GM12878 (cell line): ENCODE measurements at regions not wholly inside any gene's neighbourhood (a gene's known extent, or its start where the extent isn't known, plus 50 kb on each side); places are given as distances from the start of the nearest gene placed in this dataset.

Source experiments
- ATAC-seq: fragments of 200-7000 bp; cut with Tn5 transposase; 3 replicates; pipeline ENCODE4 v1.9.1; 2020; ENCODE audit warnings: mild to moderate bottlenecking, moderate library complexity
- BruUV-seq: library from RNA; stranded (reverse); fragments of 400-500 nt; replicated peaks from 2 replicates; lab custom pipeline; 2021; lab: Mats Ljungman, UMichigan
- CTCF ChIA-PET: fragments of 300-600 bp; sonication (Branson Sonifier 250); formaldehyde crosslinking; extraction: SDS; loops from one replicate; lab custom pipeline; 2021; ENCODE audit warnings: inconsistent platforms; lab: Yijun Ruan, JAX
- POLR2A ChIA-PET: fragments of 350-600 bp; formaldehyde crosslinking; extraction: SDS; loops from one replicate; lab custom pipeline; 2021; ENCODE audit warnings: inconsistent platforms; lab: Charles Lee
- RAD21 ChIA-PET: fragments of 300-600 bp; sonication (Branson Sonifier 250); formaldehyde crosslinking; loops from one replicate; lab custom pipeline; 2023; ENCODE audit warnings: antibody characterized with exemption; ENCODE audit not compliant: unreplicated experiment; lab: Charles Lee
- SMC1A ChIA-PET: fragments of 300-600 bp; sonication (Branson Sonifier 250); formaldehyde crosslinking; loops from one replicate; lab custom pipeline; 2023; ENCODE audit not compliant: unreplicated experiment, uncharacterized antibody; lab: Charles Lee
- DNase-seq: peaks from one replicate; pipeline ENCODE4 v3.0.0-alpha.2; 2011; ENCODE audit warnings: low read depth, low spot score
- FAIRE-seq: peaks from 3 replicates; lab custom pipeline; 2011; peaks lifted over from hg19 to GRCh38; lab: Jason Lieb, UNC
- H2AFZ ChIP-seq: 2 replicates; pipeline ENCODE4 v1.6.0; 2011; ENCODE audit warnings: low read depth, low read length, control low read depth; ENCODE audit not compliant: control insufficient read depth
- H3K27ac ChIP-seq: 2 replicates; pipeline ENCODE4 v1.5.1; 2011; ENCODE audit warnings: control low read depth; ENCODE audit not compliant: control insufficient read depth, insufficient read depth
- H3K27me3 ChIP-seq, 2 experiments: replicated peaks in 1 of 2; 2 replicates each; pipeline versions ENCODE4 v1.6.0 to v1.6.1; 2011; ENCODE audit warnings: low read length in 1 of 2; ENCODE audit not compliant: control insufficient read depth in 2 of 2, insufficient read depth in 2 of 2
- H3K36me3 ChIP-seq, 2 experiments: 2 replicates each; pipeline ENCODE4 v1.5.1; 2011; ENCODE audit warnings: low read length in 1 of 2; ENCODE audit not compliant: control insufficient read depth in 2 of 2, insufficient read depth in 2 of 2
- H3K4me1 ChIP-seq: 2 replicates; pipeline ENCODE4 v1.6.1; 2011; ENCODE audit warnings: mild to moderate bottlenecking, low read length, moderate library complexity, mixed read lengths; ENCODE audit not compliant: control insufficient read depth, insufficient read depth
- H3K4me2 ChIP-seq: 2 replicates; pipeline ENCODE4 v1.6.0; 2011; ENCODE audit warnings: control low read depth; ENCODE audit not compliant: control insufficient read depth, insufficient read depth
- H3K4me3 ChIP-seq: fragments of 200-600 bp; sonication (generic); 2 replicates; pipeline ENCODE4 v1.5.1; 2016
- H3K79me2 ChIP-seq: 2 replicates; pipeline ENCODE4 v1.6.0; 2011; ENCODE audit warnings: low read length; ENCODE audit not compliant: control insufficient read depth, insufficient read depth
- H3K9ac ChIP-seq: 2 replicates; pipeline ENCODE4 v1.8.0; 2011; ENCODE audit warnings: low read length, control low read depth, mixed read lengths; ENCODE audit not compliant: control insufficient read depth, insufficient read depth
- H3K9me3 ChIP-seq: replicated peaks from 3 replicates; pipeline ENCODE4 v1.5.1; 2011; ENCODE audit warnings: mild to moderate bottlenecking, low read length; ENCODE audit not compliant: control insufficient read depth, insufficient read depth
- H4K20me1 ChIP-seq: 2 replicates; pipeline ENCODE4 v1.6.0; 2011; ENCODE audit not compliant: control insufficient read depth, insufficient read depth
- BCL11A ChIP-seq: IDR thresholded peaks from 2 replicates; pipeline ENCODE4 v1.6.1; 2011; ENCODE audit warnings: low read depth, low read length
- BHLHE40 ChIP-seq, 2 experiments: fragments of 450-650 bp in 1 of 2; IDR thresholded peaks; 2 replicates each; pipeline ENCODE4 v1.6.1; 2011 to 2017; ENCODE audit warnings: low read depth in 2 of 2, borderline replicate concordance in 1 of 2, improper control_type of control experiment in 1 of 2, low read length in 1 of 2, mild to moderate bottlenecking in 1 of 2
- CBFB ChIP-seq: IDR thresholded peaks from 2 replicates; pipeline ENCODE4 v1.6.1; 2016; ENCODE audit warnings: antibody characterized with exemption, low read depth
- EGR1 ChIP-seq, 2 experiments: IDR thresholded peaks; 1 replicate in 1 of 2; 2 replicates in 1 of 2; pipeline ENCODE4 v1.6.1; 2011 to 2012; ENCODE audit warnings: low read depth in 2 of 2, low read length in 2 of 2, borderline replicate concordance in 1 of 2, mild to moderate bottlenecking in 1 of 2, moderate library complexity in 1 of 2
- IKZF2 ChIP-seq, 2 experiments: fragments of 450-650 bp; IDR thresholded peaks; 2 replicates each; pipeline ENCODE4 v1.6.1; 2017; ENCODE audit warnings: mild to moderate bottlenecking in 2 of 2, moderate library complexity in 2 of 2
- KAT2A ChIP-seq: conservative IDR thresholded peaks from 2 replicates; pipeline ENCODE4 v1.6.1; 2011; ENCODE audit warnings: low read depth, low read length; ENCODE audit not compliant: control insufficient read depth
- MTA3 ChIP-seq: IDR thresholded peaks from 2 replicates; pipeline ENCODE4 v1.6.1; 2012; ENCODE audit warnings: low read length, inconsistent platforms, borderline replicate concordance
- MXI1 ChIP-seq: fragments of 150-350 bp; IDR thresholded peaks from 2 replicates; pipeline ENCODE4 v1.6.1; 2011; ENCODE audit warnings: low read depth, mild to moderate bottlenecking, inconsistent platforms, low read length, improper control_type of control experiment
- MYB ChIP-seq: fragments of 150-350 bp; IDR thresholded peaks from 2 replicates; pipeline ENCODE4 v1.6.1; 2014; ENCODE audit warnings: mild to moderate bottlenecking, low read depth, low read length, borderline replicate concordance
- NFIC ChIP-seq: IDR thresholded peaks from 2 replicates; pipeline ENCODE4 v1.6.1; 2012; ENCODE audit warnings: low read depth, mild to moderate bottlenecking, inconsistent platforms, low read length, moderate library complexity
- NR2C1 ChIP-seq: fragments of 450-650 bp; IDR thresholded peaks from 2 replicates; pipeline ENCODE4 v1.6.1; 2017; ENCODE audit warnings: antibody characterized with exemption, mild to moderate bottlenecking, moderate library complexity
- SMARCA5 ChIP-seq: fragments of 450-650 bp; IDR thresholded peaks from 2 replicates; pipeline ENCODE4 v1.6.1; 2017; ENCODE audit warnings: mild to moderate bottlenecking
- SP1 ChIP-seq: IDR thresholded peaks from one replicate; pipeline ENCODE4 v1.6.1; 2011; ENCODE audit warnings: low read depth, low read length
- SUZ12 ChIP-seq: fragments of 200-600 bp; sonication (generic); IDR thresholded peaks from one replicate; pipeline ENCODE4 v1.6.1; 2018; ENCODE audit warnings: antibody characterized with exemption, mild to moderate bottlenecking; ENCODE audit not compliant: unreplicated experiment
- WGBS: methylation state at CpG from one replicate; pipeline ENCODE4 v1.1.6; 2016; ENCODE audit warnings: low lambda C conversion rate; ENCODE audit not compliant: insufficient replicate concordance, insufficient coverage; ENCODE audit errors: missing lambda C conversion rate; 5-methylcytosine and 5-hydroxymethylcytosine counted together
- in situ Hi-C: fragments of 300-500 bp; cut with MboI; formaldehyde crosslinking; loops from 9 replicates; pipeline ENCODE4 v1.14.3; 2018; ENCODE audit warnings: mixed read lengths
- intact Hi-C: fragments of 100-400 bp; cut with micrococcal nuclease; formaldehyde crosslinking; loops from one replicate; pipeline ENCODE4 v1.14.2; 2022; ENCODE audit not compliant: unreplicated experiment
- TF ChIP-seq, protein P1 (sequence below): fragments of 450-650 bp; IDR thresholded peaks from 2 replicates; pipeline ENCODE4 v1.6.1; 2014; ENCODE audit warnings: mild to moderate bottlenecking

DNA sequence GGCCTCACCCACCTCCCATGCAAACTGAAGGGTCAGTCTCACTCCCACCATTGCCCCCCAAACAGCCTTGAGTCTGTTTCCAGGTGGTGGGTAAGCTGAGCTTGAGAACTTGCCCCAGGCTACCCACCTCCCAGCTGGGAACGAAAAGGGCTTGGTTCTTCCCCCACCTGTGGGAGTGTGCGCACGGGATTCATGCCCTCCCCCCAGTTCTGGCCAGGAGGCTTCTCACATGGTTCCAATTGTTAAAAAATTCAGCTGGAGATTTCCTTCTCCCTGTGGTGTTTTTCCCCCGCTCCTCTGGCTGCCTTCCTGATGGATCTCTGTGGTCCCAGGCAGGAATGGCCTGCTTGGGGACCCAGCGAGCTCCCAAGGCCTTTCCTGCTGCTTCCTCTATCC is 81.8 kb upstream of the C21orf91 start (continued):
- no peak for TF ChIP-seq MXI1
- no peak for TF ChIP-seq NFIC
- no peak for TF ChIP-seq SP1
- TF ChIP-seq MYB: no peak
- TF ChIP-seq, all 136 proteins: peak for 0

DNA sequence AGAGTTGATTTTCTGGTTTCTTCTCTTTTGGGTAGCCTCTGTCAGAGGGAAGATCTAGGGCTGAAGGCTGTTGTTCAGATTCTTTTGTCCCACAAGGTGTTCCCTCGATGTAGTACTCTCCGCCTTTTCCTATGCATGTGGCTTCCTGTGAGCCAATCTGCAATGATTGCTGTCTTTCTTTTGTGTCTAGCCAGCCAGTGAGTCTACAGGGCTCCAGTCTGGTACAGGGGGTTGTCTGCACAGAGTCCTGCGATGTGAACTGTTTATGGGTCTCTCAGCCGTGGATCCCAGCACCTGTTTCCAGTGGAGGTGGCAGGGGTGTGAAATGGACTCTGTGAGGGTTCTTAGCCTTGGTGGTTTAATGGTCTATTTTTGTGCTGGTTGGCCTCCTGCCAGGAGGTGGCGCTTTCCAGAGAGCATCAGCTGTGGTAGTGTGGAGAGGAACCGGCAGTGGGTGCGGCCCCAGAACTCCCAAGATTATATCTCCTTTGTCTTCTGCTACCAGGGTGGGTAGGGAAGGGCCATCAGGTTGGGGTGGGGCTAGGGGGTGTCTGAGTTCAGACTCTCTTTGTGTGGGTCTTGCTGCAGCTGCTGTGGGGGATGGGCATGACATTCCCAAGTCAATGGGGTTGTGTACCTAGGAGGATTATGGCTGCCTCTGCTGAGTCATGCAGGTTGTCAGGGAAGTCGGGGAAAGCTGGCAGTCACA is 81.3 kb upstream of the C21orf91 start:
- Histone ChIP-seq H3K9me3 (no peaks in the 10 kb centered on the region; the same call in 2 of the 3 replicates), H3K4me2 (no peak overlapping the region), H3K9ac (no peak overlapping the region), H4K20me1 (no peaks in the 10 kb centered on the region), H3K4me1 (peaks cover 3% of the 10 kb centered on the region), H3K27me3 (no peaks in the 10 kb centered on the region), H3K36me3 (no peaks in the 10 kb centered on the region), H2AFZ (no peak overlapping the region), H3K79me2 (no peaks in the 10 kb centered on the region), H3K4me3 (no peak overlapping the region), H3K27ac (no peak overlapping the region)
- POLR2A ChIA-PET: interaction anchor here (0.6 kb wide), 1 partner anchor 98 kb away, joined by 3 read pairs; no protein-coding TSS in a partner anchor
- intact Hi-C loops: loop anchor here (5.0 kb wide), 1 partner anchor 118 kb away; no protein-coding TSS in a partner anchor
- BruUV-seq: no TSS peak
- DNase-seq: no peak
- no peak for TF ChIP-seq MTA3
- no peak for TF ChIP-seq BCL11A
- TF ChIP-seq, protein P1, sequence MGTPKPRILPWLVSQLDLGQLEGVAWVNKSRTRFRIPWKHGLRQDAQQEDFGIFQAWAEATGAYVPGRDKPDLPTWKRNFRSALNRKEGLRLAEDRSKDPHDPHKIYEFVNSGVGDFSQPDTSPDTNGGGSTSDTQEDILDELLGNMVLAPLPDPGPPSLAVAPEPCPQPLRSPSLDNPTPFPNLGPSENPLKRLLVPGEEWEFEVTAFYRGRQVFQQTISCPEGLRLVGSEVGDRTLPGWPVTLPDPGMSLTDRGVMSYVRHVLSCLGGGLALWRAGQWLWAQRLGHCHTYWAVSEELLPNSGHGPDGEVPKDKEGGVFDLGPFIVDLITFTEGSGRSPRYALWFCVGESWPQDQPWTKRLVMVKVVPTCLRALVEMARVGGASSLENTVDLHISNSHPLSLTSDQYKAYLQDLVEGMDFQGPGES: no peak
- TF ChIP-seq IKZF2 (IDR thresholded peaks at IDR 0.05): no peak
- no peak for TF ChIP-seq SUZ12
- TF ChIP-seq BHLHE40 (IDR thresholded peaks at IDR 0.05; ENCODE audit: borderline replicate concordance in 1 of 2, low read depth in 2 of 2, low read length in 1 of 2): no peak
- no peak for TF ChIP-seq EGR1 (IDR thresholded peaks at IDR 0.05; ENCODE audit: borderline replicate concordance in 1 of 2, low read depth in 2 of 2, low read length in 2 of 2)
- no peak for TF ChIP-seq NR2C1
- TF ChIP-seq KAT2A: no peak
- TF ChIP-seq SMARCA5: no peak
- TF ChIP-seq CBFB: no peak
- CTCF ChIA-PET: interaction anchor here (0.9 to 3.0 kb wide), 9 partner anchors 12 to 225 kb away, joined by 3 to 13 read pairs (median 4); no protein-coding TSS in a partner anchor
- WGBS: 80% methylated on average over 8 of the region's 8 CpGs
- in situ Hi-C loops: loop anchor here (5.0 kb wide), 1 partner anchor 223 kb away; no protein-coding TSS in a partner anchor
- RAD21 ChIA-PET: interaction anchor here (1.4 to 1.6 kb wide), 2 partner anchors 82 to 221 kb away, joined by 3 to 12 read pairs; no protein-coding TSS in a partner anchor
- SMC1A ChIA-PET: interaction anchor here (1.0 to 1.7 kb wide), 6 partner anchors 14 to 220 kb away, joined by 3 to 5 read pairs (median 4); no protein-coding TSS in a partner anchor
- ATAC-seq: no peak
- no peak for FAIRE-seq
